NT2/D1 (cell line): ENCODE measurements at regions not wholly inside any gene's neighbourhood (a gene's known extent, or its start where the extent isn't known, plus 50 kb on each side); places are given as distances from the start of the nearest gene placed in this dataset.

Experiments used
- YY1 ChIP-seq: IDR thresholded peaks from 2 replicates; pipeline ENCODE4 v1.6.1; 2011; ENCODE audit not compliant: insufficient read length, insufficient read depth
- ZNF274 ChIP-seq: IDR thresholded peaks from 2 replicates; pipeline ENCODE4 v1.6.1; 2011; ENCODE audit warnings: mild to moderate bottlenecking, low read depth, low read length

DNA sequence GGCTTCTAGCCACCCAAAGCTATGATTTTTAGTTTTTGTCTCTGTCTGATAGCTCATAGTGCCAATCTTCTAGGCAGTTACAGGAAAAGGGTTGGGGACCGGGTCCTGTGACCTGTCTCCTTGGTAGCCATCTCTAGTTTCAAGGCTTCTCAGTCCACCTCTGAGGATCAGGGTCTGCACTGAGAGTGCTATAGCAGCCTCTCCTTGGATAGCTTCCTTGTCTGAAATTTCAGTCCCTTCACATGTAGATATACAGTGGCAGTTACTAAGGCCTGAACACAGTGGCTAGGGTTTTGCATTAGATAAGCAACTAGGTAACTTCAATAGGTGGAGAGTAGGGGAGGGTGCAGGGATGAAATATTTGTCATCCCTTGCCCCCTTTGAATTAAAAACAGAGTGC lies 321.3 kb downstream of the SEMA3D start:
- TF ChIP-seq YY1 (no peak), ZNF274 (no peak)
